Adrenal gland (tissue), 5 donors: ENCODE measurements at regions not wholly inside any gene's neighbourhood (a gene's known extent, or its start where the extent isn't known, plus 50 kb on each side); places are given as distances from the start of the nearest gene placed in this dataset.

ENCODE experiments used
- CTCF ChIP-seq, 6 experiments: fragments of 450-650 bp in 4 of 6; fragments of 200-600 bp in 2 of 6; sonication (generic) in 1 of 6; IDR thresholded peaks; 1 replicate in 5 of 6; 2 replicates in 1 of 6; pipeline versions ENCODE4 v1.5.1 to v1.8.0; 2016 to 2021; ENCODE audit warnings: antibody characterized with exemption in 6 of 6, mild to moderate bottlenecking in 2 of 6, moderate library complexity in 1 of 6
- POLR2A ChIP-seq, 2 donors: fragments of 450-650 bp; IDR thresholded peaks; one replicate each; pipeline ENCODE4 v1.6.1; 2017; ENCODE audit warnings: antibody characterized with exemption in 2 of 2, mild to moderate bottlenecking in 2 of 2, moderate library complexity in 1 of 2
- donor health status: DM: no; HTN: no; CAD: no.

- no peak for TF ChIP-seq CTCF (IDR thresholded peaks at IDR 0.05)
- no peak for TF ChIP-seq POLR2A (IDR thresholded peaks at IDR 0.05)
Measured at GRCh38 chr7:57202274-57202673, 70.0 kb upstream of the ZNF479 start.
